Stomach (tissue), 4 donors: ENCODE measurements at regions not wholly inside any gene's neighbourhood (a gene's known extent, or its start where the extent isn't known, plus 50 kb on each side); places are given as distances from the start of the nearest gene placed in this dataset.

Experiments
- EP300 ChIP-seq: sonication (generic); formaldehyde crosslinking; IDR thresholded peaks from one replicate; pipeline ENCODE4 v1.6.1; 2017; ENCODE audit warnings: antibody characterized with exemption
- POLR2AphosphoS5 ChIP-seq, 3 donors: sonication (generic); formaldehyde crosslinking; IDR thresholded peaks; one replicate each; pipeline ENCODE4 v1.6.1; 2016; ENCODE audit warnings: antibody characterized with exemption in 3 of 3
- TF ChIP-seq, protein P1 (sequence below), 7 experiments: fragments of 450-650 bp in 4 of 7; fragments of 200-600 bp in 3 of 7; sonication (generic) in 3 of 7; IDR thresholded peaks; one replicate each; pipeline ENCODE4 v1.5.1; 2016 to 2019; ENCODE audit warnings: antibody characterized with exemption in 7 of 7, control low read depth in 2 of 7, mild to moderate bottlenecking in 1 of 7

DNA sequence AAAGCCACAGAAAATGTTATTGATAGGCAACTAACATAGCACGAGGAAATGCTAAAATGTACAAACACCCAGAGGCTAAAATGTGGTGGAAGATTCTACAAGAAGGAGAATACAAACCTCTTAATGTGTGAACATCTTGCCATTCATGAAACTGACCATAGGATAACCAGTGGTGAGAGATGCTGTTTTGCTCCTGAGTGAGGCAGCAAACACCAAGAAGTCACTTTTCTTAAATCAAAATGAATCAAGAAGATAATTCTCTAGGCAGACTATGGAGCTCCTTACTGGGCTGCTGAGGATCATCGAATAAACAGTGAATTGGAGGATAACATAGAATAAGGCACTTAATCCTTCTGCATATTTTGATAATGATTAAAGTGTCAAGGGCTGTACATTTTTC lies 375.4 kb upstream of the SLITRK6 start:
- TF ChIP-seq, protein P1, sequence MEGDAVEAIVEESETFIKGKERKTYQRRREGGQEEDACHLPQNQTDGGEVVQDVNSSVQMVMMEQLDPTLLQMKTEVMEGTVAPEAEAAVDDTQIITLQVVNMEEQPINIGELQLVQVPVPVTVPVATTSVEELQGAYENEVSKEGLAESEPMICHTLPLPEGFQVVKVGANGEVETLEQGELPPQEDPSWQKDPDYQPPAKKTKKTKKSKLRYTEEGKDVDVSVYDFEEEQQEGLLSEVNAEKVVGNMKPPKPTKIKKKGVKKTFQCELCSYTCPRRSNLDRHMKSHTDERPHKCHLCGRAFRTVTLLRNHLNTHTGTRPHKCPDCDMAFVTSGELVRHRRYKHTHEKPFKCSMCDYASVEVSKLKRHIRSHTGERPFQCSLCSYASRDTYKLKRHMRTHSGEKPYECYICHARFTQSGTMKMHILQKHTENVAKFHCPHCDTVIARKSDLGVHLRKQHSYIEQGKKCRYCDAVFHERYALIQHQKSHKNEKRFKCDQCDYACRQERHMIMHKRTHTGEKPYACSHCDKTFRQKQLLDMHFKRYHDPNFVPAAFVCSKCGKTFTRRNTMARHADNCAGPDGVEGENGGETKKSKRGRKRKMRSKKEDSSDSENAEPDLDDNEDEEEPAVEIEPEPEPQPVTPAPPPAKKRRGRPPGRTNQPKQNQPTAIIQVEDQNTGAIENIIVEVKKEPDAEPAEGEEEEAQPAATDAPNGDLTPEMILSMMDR (IDR thresholded peaks at IDR 0.05), result no peak
- TF ChIP-seq POLR2AphosphoS5 (IDR thresholded peaks at IDR 0.05) (no peak), EP300 (no peak)
